Esophagus squamous epithelium (tissue), 5 donors: ENCODE measurements at regions not wholly inside any gene's neighbourhood (a gene's known extent, or its start where the extent isn't known, plus 50 kb on each side); places are given as distances from the start of the nearest gene placed in this dataset.
"Not testable (repeated sequence)": the region's sequence is repeated elsewhere in the genome, so short reads cannot be mapped to it uniquely, and the experiment has no call there.

ENCODE experiments used
- DNase-seq: peaks from one replicate; lab custom pipeline; 2025; lab: John Stamatoyannopoulos, UW
- H3K27ac ChIP-seq, 4 donors: fragments of 200-600 bp; sonication (generic); one replicate each; pipeline ENCODE4 v1.5.1; 2016 to 2019; ENCODE audit warnings: mild to moderate bottlenecking in 1 of 4
- H3K27me3 ChIP-seq, 4 donors: fragments of 200-600 bp; sonication (generic); 1 replicate in 3 of 4; 2 replicates in 1 of 4; pipeline versions ENCODE4 v1.5.1 to v1.6.0; 2017 to 2021; ENCODE audit warnings: antibody characterized with exemption in 1 of 4
- H3K36me3 ChIP-seq, 3 donors: fragments of 200-600 bp; sonication (generic); one replicate each; pipeline ENCODE4 v1.5.1; 2016 to 2019
- H3K4me1 ChIP-seq, 3 donors: fragments of 200-600 bp; sonication (generic); one replicate each; pipeline ENCODE4 v1.5.1; 2017 to 2019
- H3K4me3 ChIP-seq, 4 donors: fragments of 200-600 bp; sonication (generic); 1 replicate in 3 of 4; 2 replicates in 1 of 4; pipeline ENCODE4 v1.5.1; 2016 to 2019; ENCODE audit warnings: mild to moderate bottlenecking in 2 of 4, moderate library complexity in 1 of 4
- H3K9me3 ChIP-seq, 3 donors: fragments of 200-600 bp; sonication (generic); one replicate each; pipeline ENCODE4 v1.5.1; 2016 to 2019
- CTCF ChIP-seq, 6 experiments: fragments of 450-650 bp in 4 of 6; fragments of 200-600 bp in 2 of 6; sonication (generic) in 2 of 6; IDR thresholded peaks; one replicate each; pipeline ENCODE4 v1.5.1; 2016 to 2019; ENCODE audit warnings: antibody characterized with exemption in 6 of 6, mild to moderate bottlenecking in 4 of 6, moderate library complexity in 4 of 6
- POLR2A ChIP-seq, 4 donors: fragments of 450-650 bp; IDR thresholded peaks; one replicate each; pipeline ENCODE4 v1.6.1; 2017; ENCODE audit warnings: antibody characterized with exemption in 4 of 4, mild to moderate bottlenecking in 4 of 4, moderate library complexity in 3 of 4
- WGBS, 2 donors: methylation state at CpG; one replicate each; pipeline ENCODE4 v1.1.5; 2018; 5-methylcytosine and 5-hydroxymethylcytosine counted together
- intact Hi-C: fragments of 100-400 bp; cut with DNase I; formaldehyde crosslinking; loops from one replicate; pipeline ENCODE4 v1.15.0; 2022
- donor health status: DM: yes; HTN: yes; CAD: no.

- Histone ChIP-seq H3K27me3 (no peaks in the 10 kb centered on the region), H3K27ac (peak overlapping the region; percentile 46 to 78 (median 70)), H3K4me1 (peaks cover 8 to 45% (median 21%) of the 10 kb centered on the region in 3 donors), H3K36me3 (no peaks in the 10 kb centered on the region), H3K4me3 (no peak overlapping the region), H3K9me3 (no peaks in the 10 kb centered on the region)
- TF ChIP-seq CTCF (IDR thresholded peaks at IDR 0.05) (no peak), POLR2A (IDR thresholded peaks at IDR 0.05) (no peak)
- intact Hi-C loops = no loop called here
- 75 to 76% methylated on average over 2 of the region's 2 CpGs for whole genome bisulfite sequencing, 2 donors
- DNase-seq = no peak
Measured at GRCh38 chr5:56670916-56671315, 144.4 kb upstream of the MAP3K1 start.

GRCh38 chr5:56669534-56670483 is 145.5 kb upstream of the MAP3K1 start:
- DNase-seq = peak; percentile 36
- 44 to 46% methylated on average over 8 of the region's 10 CpGs for WGBS, 2 donors
- H3K27ac ChIP-seq = peak overlapping the region; percentile 63 to 78 (median 74)

GRCh38 chr5:56668996-56669395 is 146.4 kb upstream of the MAP3K1 start:
- no peak for TF ChIP-seq POLR2A (IDR thresholded peaks at IDR 0.05)
- TF ChIP-seq CTCF (IDR thresholded peaks at IDR 0.05) = no peak
- Histone ChIP-seq H3K36me3 (no peaks in the 10 kb centered on the region), H3K9me3 (no peaks in the 10 kb centered on the region), H3K4me1 (peaks cover 6 to 31% (median 16%) of the 10 kb centered on the region in 3 donors), H3K27me3 (no peaks in the 10 kb centered on the region), H3K27ac (peak overlapping the region; percentile 63 to 78 (median 74)), H3K4me3 (no peak overlapping the region)
- WGBS, 2 donors = 28 to 45% methylated on average over 5 of the region's 5 CpGs
- DNase-seq = no peak
- intact Hi-C loops = no loop called here

More at GRCh38 chr5:56669534-56670483, 145.5 kb upstream of the MAP3K1 start:
- H3K36me3 ChIP-seq = no peaks in the 10 kb centered on the region
- H3K9me3 ChIP-seq = no peaks in the 10 kb centered on the region
- H3K27me3 ChIP-seq = no peaks in the 10 kb centered on the region
- peaks cover 6 to 34% (median 16%) of the 10 kb centered on the region in 3 donors for H3K4me1 ChIP-seq
- intact Hi-C loops = no loop called here
- TF ChIP-seq CTCF (IDR thresholded peaks at IDR 0.05) = no peak
- TF ChIP-seq POLR2A (IDR thresholded peaks at IDR 0.05) = no peak
- H3K4me3 ChIP-seq = no peak overlapping the region

GRCh38 chr5:56667692-56668091 is 147.7 kb upstream of the MAP3K1 start:
- no peak for DNase-seq
- H3K4me3 ChIP-seq = no peak overlapping the region
- H3K4me1 ChIP-seq = peaks cover 6 to 31% (median 16%) of the 10 kb centered on the region in 3 donors
- no peak overlapping the region for H3K27ac ChIP-seq
- no peaks in the 10 kb centered on the region for H3K36me3 ChIP-seq
- no peaks in the 10 kb centered on the region for H3K9me3 ChIP-seq
- no peak for TF ChIP-seq POLR2A (IDR thresholded peaks at IDR 0.05)
- WGBS, 2 donors = 96 to 100% methylated on average over 1 of the region's 1 CpG
- intact Hi-C loops = no loop called here
- no peaks in the 10 kb centered on the region for H3K27me3 ChIP-seq

- Histone ChIP-seq H3K9me3 (no peaks in the 10 kb centered on the region), H3K27ac (no peak overlapping the region), H3K4me1 (peaks cover 6 to 31% (median 16%) of the 10 kb centered on the region in 3 donors), H3K27me3 (no peaks in the 10 kb centered on the region), H3K36me3 (no peaks in the 10 kb centered on the region), H3K4me3 (no peak overlapping the region)
- TF ChIP-seq POLR2A (IDR thresholded peaks at IDR 0.05) = no peak
- no peak for TF ChIP-seq CTCF (IDR thresholded peaks at IDR 0.05)
- DNase-seq = no peak
- intact Hi-C loops = no loop called here
- 76 to 79% methylated on average over 6 of the region's 6 CpGs for WGBS, 2 donors
Measured at GRCh38 chr5:56666901-56667300, 148.4 kb upstream of the MAP3K1 start.

- not testable (repeated sequence) for DNase-seq
- WGBS, 2 donors = 42 to 57% methylated on average over 3 of the region's 3 CpGs
Measured at GRCh38 chr5:56665117-56665516, 150.2 kb upstream of the MAP3K1 start.

More at GRCh38 chr5:56665117-56665516, 150.2 kb upstream of the MAP3K1 start:
- peaks cover 6 to 22% (median 15%) of the 10 kb centered on the region in 3 donors for H3K4me1 ChIP-seq
- H3K27me3 ChIP-seq, H3K9me3 ChIP-seq, H3K4me3 ChIP-seq, intact Hi-C loops, H3K36me3 ChIP-seq, H3K27ac ChIP-seq: not testable (repeated sequence)
